PC-9 (cell line): ENCODE measurements at regions not wholly inside any gene's neighbourhood (a gene's known extent, or its start where the extent isn't known, plus 50 kb on each side); places are given as distances from the start of the nearest gene placed in this dataset.

Experiments
- BruUV-seq: library from RNA; stranded (reverse); fragments of 400-500 nt; replicated peaks from 2 replicates; lab custom pipeline; 2021; lab: Mats Ljungman, UMichigan
- CTCF ChIA-PET: fragments of 300-600 bp; sonication (Branson Sonifier 250); formaldehyde crosslinking; loops from one replicate; lab custom pipeline; 2022; ENCODE audit warnings: antibody characterized with exemption; lab: Charles Lee
- POLR2A ChIA-PET: fragments of 300-600 bp; sonication (Branson Sonifier 250); formaldehyde crosslinking; loops from one replicate; lab custom pipeline; 2022; ENCODE audit warnings: antibody characterized with exemption; ENCODE audit not compliant: unreplicated experiment; lab: Charles Lee
- DNase-seq, 2 experiments: peaks; one replicate each; pipeline versions ENCODE4 v3.0.0 to v3.0.0-alpha.2; 2015 to 2022; ENCODE audit warnings: mixed read lengths in 1 of 2
- H2AFZ ChIP-seq: fragments of 200-600 bp; sonication (generic); 2 replicates; pipeline ENCODE4 v1.8.1; 2017; ENCODE audit warnings: antibody characterized with exemption
- H3F3A ChIP-seq: fragments of 200-600 bp; sonication (generic); 2 replicates; pipeline ENCODE4 v1.8.1; 2017; ENCODE audit warnings: antibody characterized with exemption, mild to moderate bottlenecking, low read depth; ENCODE audit not compliant: insufficient read depth
- H3K27ac ChIP-seq: fragments of 200-600 bp; sonication (generic); 2 replicates; pipeline ENCODE4 v1.6.1; 2016; ENCODE audit warnings: mixed run types
- H3K27me3 ChIP-seq: fragments of 200-600 bp; sonication (generic); 2 replicates; pipeline ENCODE4 v1.6.1; 2016; ENCODE audit warnings: low read depth, mixed run types; ENCODE audit not compliant: insufficient read depth
- H3K36me3 ChIP-seq: fragments of 200-600 bp; sonication (generic); 2 replicates; pipeline ENCODE4 v1.6.1; 2016; ENCODE audit warnings: low read depth, mixed run types
- H3K4me1 ChIP-seq: fragments of 200-600 bp; sonication (generic); replicated peaks from 2 replicates; pipeline ENCODE4 v1.6.1; 2016; ENCODE audit warnings: mixed run types; ENCODE audit not compliant: insufficient read depth
- H3K4me2 ChIP-seq: fragments of 200-600 bp; sonication (generic); 2 replicates; pipeline ENCODE4 v1.6.1; 2017; ENCODE audit warnings: mixed run types
- H3K4me3 ChIP-seq: fragments of 200-600 bp; sonication (generic); 2 replicates; pipeline ENCODE4 v1.6.1; 2016; ENCODE audit warnings: mixed run types
- H3K79me2 ChIP-seq: fragments of 200-600 bp; sonication (generic); 2 replicates; pipeline ENCODE4 v1.6.1; 2017; ENCODE audit warnings: low read depth, mixed run types
- H3K9me2 ChIP-seq: fragments of 200-600 bp; sonication (generic); 2 replicates; pipeline ENCODE4 v1.8.1; 2017; ENCODE audit warnings: mild to moderate bottlenecking; ENCODE audit not compliant: insufficient read depth
- H3K9me3 ChIP-seq: fragments of 200-600 bp; sonication (generic); 2 replicates; pipeline ENCODE4 v1.8.1; 2016; ENCODE audit warnings: low read depth; ENCODE audit not compliant: insufficient read depth
- H4K20me1 ChIP-seq: fragments of 200-600 bp; sonication (generic); 2 replicates; pipeline ENCODE4 v1.8.1; 2017; ENCODE audit not compliant: insufficient read depth
- EZH2 ChIP-seq: fragments of 200-600 bp; sonication (generic); IDR thresholded peaks from 2 replicates; pipeline ENCODE4 v1.8.0; 2017; ENCODE audit warnings: antibody characterized with exemption, low read depth
- intact Hi-C: fragments of 100-400 bp; cut with micrococcal nuclease; formaldehyde crosslinking; loops from one replicate; pipeline ENCODE4 v1.10.0; 2022; ENCODE audit not compliant: unreplicated experiment
- TF ChIP-seq, protein P1 (sequence below): fragments of 200-600 bp; sonication (generic); conservative IDR thresholded peaks from 2 replicates; pipeline ENCODE4 v1.6.1; 2017; ENCODE audit warnings: mixed run types, antibody characterized with exemption, mild to moderate bottlenecking, moderate library complexity

DNA sequence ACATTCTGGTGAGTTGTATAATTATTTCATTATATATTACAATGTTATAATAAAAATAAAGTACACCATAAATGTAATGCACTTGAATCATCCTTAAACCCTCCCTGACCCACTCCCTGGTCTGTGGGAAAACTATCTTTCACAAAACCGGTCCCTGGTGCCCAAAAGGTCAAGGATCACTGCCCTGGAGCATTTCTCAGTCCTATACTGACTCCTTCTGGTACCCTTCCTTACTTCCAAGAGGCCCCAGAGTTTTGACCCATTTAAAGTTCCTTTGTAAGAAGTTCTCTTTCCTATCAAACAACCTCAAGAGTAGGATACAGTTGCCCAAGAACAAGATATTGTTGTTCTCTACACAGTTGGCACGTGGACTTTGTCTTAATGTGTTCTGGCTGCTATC, 88.9 kb upstream of the TRPM3 start:
- ChIA-PET POLR2A (no interaction called here), CTCF (no interaction called here)
- no peak overlapping the region for H3K4me3 ChIP-seq
- peaks cover 5% of the 10 kb centered on the region; the same call in 1 of the 2 replicates for H3K9me3 ChIP-seq
- no peak for DNase-seq
- no peak overlapping the region for H3K27ac ChIP-seq
- H3K36me3 ChIP-seq = no peaks in the 10 kb centered on the region
- TF ChIP-seq, protein P1, sequence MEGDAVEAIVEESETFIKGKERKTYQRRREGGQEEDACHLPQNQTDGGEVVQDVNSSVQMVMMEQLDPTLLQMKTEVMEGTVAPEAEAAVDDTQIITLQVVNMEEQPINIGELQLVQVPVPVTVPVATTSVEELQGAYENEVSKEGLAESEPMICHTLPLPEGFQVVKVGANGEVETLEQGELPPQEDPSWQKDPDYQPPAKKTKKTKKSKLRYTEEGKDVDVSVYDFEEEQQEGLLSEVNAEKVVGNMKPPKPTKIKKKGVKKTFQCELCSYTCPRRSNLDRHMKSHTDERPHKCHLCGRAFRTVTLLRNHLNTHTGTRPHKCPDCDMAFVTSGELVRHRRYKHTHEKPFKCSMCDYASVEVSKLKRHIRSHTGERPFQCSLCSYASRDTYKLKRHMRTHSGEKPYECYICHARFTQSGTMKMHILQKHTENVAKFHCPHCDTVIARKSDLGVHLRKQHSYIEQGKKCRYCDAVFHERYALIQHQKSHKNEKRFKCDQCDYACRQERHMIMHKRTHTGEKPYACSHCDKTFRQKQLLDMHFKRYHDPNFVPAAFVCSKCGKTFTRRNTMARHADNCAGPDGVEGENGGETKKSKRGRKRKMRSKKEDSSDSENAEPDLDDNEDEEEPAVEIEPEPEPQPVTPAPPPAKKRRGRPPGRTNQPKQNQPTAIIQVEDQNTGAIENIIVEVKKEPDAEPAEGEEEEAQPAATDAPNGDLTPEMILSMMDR = no peak
- TF ChIP-seq EZH2 = no peak
- H3K4me2 ChIP-seq = no peak overlapping the region
- H3K9me2 ChIP-seq = no peaks in the 10 kb centered on the region
- no peaks in the 10 kb centered on the region for H4K20me1 ChIP-seq
- BruUV-seq = no TSS peak
- H2AFZ ChIP-seq = no peak overlapping the region
- H3K79me2 ChIP-seq = no peaks in the 10 kb centered on the region
- H3K27me3 ChIP-seq = no peaks in the 10 kb centered on the region
- H3K4me1 ChIP-seq = no peaks in the 10 kb centered on the region
- intact Hi-C loops = no loop called here
- no peaks in the 10 kb centered on the region for H3F3A ChIP-seq

DNA sequence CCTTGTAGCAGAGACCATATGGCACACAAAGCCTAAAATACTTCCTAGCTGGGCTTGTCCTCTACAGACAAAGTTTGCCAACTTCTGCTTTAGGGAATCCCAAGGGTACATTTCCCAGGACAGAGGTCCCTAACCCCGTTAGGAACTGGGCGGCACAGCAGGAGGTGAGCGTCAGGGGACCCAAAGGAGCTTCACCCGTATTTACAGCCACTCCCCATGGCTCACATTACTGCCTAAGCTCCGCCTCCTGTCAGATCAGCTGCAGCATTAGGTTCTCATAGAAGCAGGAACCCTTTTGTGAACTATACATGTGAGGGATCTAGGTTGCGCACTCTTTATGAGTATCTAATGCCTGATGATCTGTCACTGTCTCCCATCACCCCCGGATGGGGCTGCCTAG, 88.5 kb upstream of the TRPM3 start:
- TF ChIP-seq, protein P1 = no peak
- TF ChIP-seq EZH2 = no peak
- intact Hi-C loops = no loop called here
- H2AFZ ChIP-seq = no peak overlapping the region
- H3K4me1 ChIP-seq = no peaks in the 10 kb centered on the region
- no peak overlapping the region for H3K4me2 ChIP-seq
- H3K27me3 ChIP-seq = no peaks in the 10 kb centered on the region
- no peaks in the 10 kb centered on the region for H3K79me2 ChIP-seq
- H3K4me3 ChIP-seq = no peak overlapping the region
- no peaks in the 10 kb centered on the region for H3K36me3 ChIP-seq
- no peaks in the 10 kb centered on the region for H3K9me2 ChIP-seq
- H3F3A ChIP-seq = no peaks in the 10 kb centered on the region
- ChIA-PET CTCF (no interaction called here), POLR2A (no interaction called here)
- DNase-seq = no peak
- no peaks in the 10 kb centered on the region for H4K20me1 ChIP-seq
- H3K9me3 ChIP-seq = peaks cover 5% of the 10 kb centered on the region; the same call in 1 of the 2 replicates
- no TSS peak for BruUV-seq
- no peak overlapping the region for H3K27ac ChIP-seq

DNA sequence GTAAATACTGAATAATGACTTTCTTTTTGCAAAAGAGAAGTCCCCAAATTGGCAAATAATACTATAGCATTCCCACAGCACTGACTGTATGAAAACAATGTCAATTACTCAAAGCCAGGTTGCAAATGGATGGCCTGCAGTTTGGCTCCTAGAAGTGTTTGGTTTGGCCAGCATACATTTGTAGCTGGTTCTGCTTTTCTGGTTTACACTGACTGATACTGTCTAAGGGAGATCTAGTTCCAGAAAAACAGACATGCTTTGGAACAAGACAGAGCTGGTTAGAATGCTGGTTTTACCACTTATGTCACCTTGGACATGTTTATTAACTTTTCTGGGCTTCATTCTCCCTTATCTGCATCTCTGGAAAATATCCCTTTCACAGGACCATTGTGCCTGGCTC, 81.5 kb upstream of the TRPM3 start:
- no peak overlapping the region for H2AFZ ChIP-seq
- no peaks in the 10 kb centered on the region for H3K4me1 ChIP-seq
- no peaks in the 10 kb centered on the region for H3K9me2 ChIP-seq
- H3K4me2 ChIP-seq = no peak overlapping the region
- H3K79me2 ChIP-seq = no peaks in the 10 kb centered on the region
- intact Hi-C loops = no loop called here
- H3K27ac ChIP-seq = no peak overlapping the region
- ChIA-PET POLR2A (no interaction called here), CTCF (no interaction called here)
- no peak for TF ChIP-seq EZH2
- H3K4me3 ChIP-seq = no peak overlapping the region
- no peak for DNase-seq
- no peaks in the 10 kb centered on the region for H3K9me3 ChIP-seq
- H4K20me1 ChIP-seq = no peaks in the 10 kb centered on the region
- H3K27me3 ChIP-seq = no peaks in the 10 kb centered on the region
- no peaks in the 10 kb centered on the region for H3F3A ChIP-seq
- no peaks in the 10 kb centered on the region for H3K36me3 ChIP-seq
- no TSS peak for BruUV-seq

DNA sequence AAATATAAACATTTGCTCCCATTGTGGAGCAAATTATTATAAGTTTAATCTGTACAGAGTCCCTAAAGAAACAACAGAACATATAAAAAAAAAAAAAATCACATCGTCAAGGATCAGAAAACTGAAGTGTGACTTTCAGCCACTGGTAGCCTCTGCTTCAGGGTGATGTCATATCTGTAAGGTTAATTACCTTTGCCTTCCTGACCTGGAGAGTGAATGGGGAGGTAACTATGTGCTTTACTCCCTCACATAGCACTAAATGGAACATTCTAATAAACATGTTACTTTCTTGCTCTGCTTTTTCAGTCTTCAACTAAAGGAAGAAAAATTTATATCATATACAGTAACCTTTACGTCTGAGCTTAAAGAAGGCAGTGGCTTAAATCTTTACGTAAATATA, 70.3 kb upstream of the TRPM3 start:
- Histone ChIP-seq H3K27ac (no peak overlapping the region), H3K79me2 (no peaks in the 10 kb centered on the region), H4K20me1 (no peaks in the 10 kb centered on the region), H3K36me3 (no peaks in the 10 kb centered on the region), H3K4me3 (no peak overlapping the region), H3F3A (no peaks in the 10 kb centered on the region), H2AFZ (no peak overlapping the region), H3K27me3 (no peaks in the 10 kb centered on the region), H3K9me2 (no peaks in the 10 kb centered on the region), H3K9me3 (no peaks in the 10 kb centered on the region), H3K4me2 (no peak overlapping the region), H3K4me1 (no peaks in the 10 kb centered on the region)
- intact Hi-C loops = no loop called here
- POLR2A ChIA-PET = no interaction called here
- TF ChIP-seq EZH2 = no peak
- TF ChIP-seq, protein P1 = no peak
- no TSS peak for BruUV-seq
- CTCF ChIA-PET = no interaction called here
- no peak for DNase-seq
